GM18909 (cell line): ENCODE measurements at regions not wholly inside any gene's neighbourhood (a gene's known extent, or its start where the extent isn't known, plus 50 kb on each side); places are given as distances from the start of the nearest gene placed in this dataset.

ENCODE experiments used
- ATAC-seq: cut with Tn5 transposase; IDR thresholded peaks from one replicate; pipeline ENCODE4 v1.9.1; 2021; ENCODE audit warnings: mild to moderate bottlenecking; ENCODE audit not compliant: unreplicated experiment, poor library complexity

DNA sequence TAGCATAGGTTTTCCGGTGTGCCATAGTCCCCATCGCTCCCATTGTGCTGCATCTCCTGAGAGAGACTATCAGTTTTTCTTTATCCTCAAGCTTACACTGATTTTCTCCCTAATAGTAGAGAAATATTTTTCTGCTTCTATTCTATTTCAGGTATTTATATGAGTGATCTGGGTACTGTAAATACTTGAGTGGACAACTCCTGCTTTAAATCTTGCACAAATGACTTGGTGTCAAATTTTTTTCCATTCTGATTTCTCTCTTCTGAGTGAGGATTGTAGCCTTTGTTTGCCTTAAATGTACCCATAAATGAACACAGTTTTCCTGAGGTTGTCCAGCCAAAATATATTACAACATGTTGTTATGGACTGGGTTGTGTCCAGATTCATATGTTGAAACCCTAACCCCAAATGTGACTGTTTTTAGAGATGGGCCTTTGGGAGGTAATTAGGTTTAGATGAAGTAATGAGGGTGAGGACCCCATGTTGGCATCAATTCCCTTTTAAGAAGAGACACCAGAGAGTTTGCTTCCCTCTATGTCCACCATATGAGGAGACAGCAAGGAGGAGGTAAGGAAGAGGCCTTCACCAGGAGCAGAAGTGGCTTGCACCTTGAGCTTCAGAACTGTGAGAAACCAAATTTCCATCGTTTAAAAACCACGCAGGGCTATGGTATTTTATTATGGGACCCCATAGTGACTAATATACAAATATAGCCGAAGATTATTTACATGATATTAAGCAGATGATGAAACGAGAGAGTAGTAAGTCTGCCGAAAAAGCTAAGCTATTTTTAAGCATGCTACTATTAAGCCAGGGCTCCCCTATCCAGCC, 336.4 kb upstream of the MPDZ start:
- no peak for ATAC-seq

DNA sequence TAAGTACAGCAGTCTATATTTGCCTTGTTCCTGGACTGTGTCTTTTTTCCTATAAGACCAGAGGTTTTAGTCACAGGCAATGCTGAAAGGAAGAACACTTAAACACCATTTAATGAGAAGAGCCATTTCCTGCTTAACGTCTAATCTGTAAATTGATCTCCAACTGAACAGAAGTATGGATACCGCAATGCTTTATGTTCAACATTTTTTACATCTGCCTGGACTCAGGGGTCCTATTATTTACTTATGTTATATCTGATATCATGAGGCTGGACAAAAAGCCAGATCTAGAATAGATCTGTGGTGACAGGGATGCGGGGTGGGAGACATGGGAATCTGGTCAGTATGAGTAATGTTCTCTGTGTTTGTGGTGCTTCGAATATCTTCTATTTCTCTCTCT, 334.6 kb upstream of the MPDZ start:
- ATAC-seq: no peak

- ATAC-seq: no peak
Measured at GRCh38 chr9:13613296-13613695, 333.8 kb upstream of the MPDZ start.

DNA sequence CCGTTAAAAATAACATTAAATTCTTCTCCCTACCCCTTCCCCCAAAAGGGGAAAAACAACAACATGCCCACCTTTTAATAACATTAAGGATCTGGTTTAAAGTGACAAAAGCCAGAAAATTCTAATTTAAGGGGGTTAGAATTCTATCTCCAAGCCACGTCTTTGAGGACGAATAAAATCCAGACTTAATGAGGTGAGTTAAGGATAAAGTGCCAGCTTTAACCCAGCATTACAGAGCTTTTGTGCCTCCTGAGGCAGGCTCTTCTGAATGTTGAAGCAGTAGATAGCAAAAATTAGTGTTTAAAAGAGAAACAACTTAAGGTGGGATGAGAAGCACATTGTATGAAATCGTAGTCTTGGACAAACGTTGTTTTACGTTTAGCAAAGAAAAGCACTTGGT, 329.0 kb upstream of the MPDZ start:
- ATAC-seq: no peak

DNA sequence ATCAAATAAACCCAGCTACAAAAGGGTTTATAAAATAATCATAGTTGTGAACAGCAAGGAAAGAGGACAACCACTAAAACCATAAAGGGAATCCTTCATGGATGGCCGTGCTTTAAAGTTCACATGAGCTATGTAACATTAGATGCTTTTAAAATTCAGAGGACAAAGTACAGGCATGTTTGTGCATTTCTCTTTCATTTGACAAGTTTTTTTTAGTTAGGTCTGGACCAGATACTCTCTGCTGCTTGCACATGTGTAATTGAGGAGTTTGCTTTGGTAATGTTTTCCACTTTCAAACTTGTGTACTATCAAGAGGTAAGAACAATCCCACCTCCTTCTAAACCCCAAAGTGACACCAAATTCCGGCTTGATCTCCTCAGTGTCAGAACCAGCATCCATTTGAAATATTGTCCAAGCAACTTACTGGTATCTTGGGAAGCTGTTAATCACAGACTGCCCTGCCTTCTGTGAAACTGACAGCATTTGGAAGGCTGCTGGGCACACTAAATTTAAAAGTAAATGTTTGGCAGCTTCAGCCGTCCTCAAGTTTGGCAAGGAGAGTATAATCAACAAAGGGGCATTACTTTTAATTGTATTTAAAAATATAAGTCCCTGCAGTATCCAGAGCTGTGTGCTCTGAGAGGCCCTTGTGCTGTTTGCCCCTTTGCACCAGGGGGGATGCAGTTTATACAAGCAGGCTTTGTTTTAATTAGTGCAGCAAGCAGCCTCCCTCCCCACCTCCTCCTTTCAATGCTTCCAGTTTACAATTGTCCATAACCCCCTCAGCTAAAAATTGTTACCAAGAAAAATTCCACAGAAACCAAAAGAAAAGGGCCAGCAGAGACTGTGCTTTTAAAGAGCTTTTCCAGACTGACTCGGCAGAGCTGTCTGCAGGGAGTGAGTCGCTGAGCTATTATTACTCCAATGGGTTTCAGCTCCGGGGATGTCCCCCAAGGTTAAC, 328.3 kb upstream of the MPDZ start:
- ATAC-seq: no peak

GRCh38 chr9:13606586-13606985, 327.1 kb upstream of the MPDZ start:
- ATAC-seq: no peak

DNA sequence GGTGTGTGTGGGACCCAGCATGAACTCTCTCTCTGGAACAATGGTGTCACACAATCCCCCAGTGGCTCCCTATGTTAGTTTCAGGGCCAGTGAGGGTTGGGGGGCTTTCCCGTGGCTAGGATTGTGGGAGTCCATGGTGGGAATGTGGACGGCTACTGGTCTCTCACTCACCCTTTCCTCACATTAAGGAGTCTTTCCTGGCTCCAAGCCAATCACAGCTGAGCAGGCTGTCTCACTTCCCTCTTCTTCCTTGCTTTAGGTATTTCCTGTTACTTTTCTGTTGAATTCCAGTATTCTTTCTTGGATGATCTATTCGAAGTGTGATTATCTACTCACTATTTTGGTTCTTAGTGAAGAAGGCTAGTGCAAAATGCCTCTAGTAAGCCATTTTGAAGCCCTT, 324.4 kb upstream of the MPDZ start:
- ATAC-seq: no peak

DNA sequence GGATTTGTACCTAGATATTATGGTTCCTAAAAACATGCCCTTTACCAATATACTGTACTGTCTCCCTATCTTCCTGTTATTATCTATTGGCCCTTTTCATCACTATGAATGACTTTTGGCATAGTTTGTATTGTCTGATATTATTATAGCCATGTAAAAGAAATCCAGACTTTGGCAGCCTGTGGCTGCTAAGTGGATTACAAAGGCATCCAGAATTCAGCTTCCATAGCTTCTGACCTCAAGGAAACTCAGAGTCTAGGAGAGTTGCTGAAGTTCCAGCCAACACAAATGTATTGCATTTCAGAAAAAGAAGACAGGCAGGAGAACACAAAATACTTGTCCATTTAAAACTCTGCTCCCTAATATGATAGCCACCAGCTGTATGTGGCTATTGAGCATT, 319.2 kb upstream of the MPDZ start:
- ATAC-seq: no peak

DNA sequence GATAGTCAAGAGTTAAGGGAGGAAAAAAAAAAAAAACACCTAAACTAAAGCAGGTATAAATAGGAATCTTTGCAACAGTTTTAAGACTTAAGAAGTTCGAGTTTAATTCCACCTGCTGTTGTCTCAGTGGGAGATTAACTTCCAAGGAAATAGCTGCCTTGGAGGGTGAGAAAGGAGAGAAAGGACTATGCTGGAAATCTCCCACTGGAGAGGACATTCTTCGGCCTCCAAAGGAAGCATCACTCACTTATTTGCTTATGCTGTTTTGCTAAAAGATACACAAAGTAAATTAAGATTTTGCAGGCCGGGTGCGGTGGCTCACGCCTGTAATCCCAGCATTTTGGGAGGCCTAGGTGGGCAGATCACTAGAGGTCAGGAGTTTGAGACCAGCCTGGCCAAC, 317.9 kb upstream of the MPDZ start:
- no peak for ATAC-seq

GRCh38 chr9:13597004-13597403, 317.5 kb upstream of the MPDZ start:
- ATAC-seq: no peak

DNA sequence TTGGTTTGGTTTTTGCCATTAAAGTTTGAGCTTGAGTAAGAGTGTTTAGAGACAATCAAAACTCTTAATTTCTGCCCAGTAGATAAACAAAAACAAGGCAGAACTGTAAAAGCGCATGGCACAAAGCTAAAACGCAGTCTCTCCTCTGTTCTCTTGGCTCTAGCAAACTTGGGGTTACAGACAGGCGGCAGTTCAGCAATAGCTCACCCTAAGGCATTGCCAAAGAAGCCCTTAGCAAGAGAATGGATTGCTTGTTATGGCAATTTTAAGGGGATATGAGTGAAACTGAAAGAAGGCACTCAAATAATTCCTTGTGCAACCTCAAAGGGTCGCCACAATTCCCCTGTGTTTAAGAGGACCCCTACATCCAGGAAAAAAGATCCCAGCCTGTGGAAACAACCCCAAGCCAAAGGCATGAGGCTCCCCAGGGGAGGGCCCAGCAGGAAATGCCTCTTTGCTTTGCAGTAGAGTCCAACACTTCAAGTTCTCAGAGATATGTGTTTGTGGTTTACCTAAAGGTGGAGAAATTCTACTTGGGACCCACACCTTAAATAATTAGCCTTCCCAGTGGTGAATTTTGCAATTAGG, 317.0 kb upstream of the MPDZ start:
- ATAC-seq: no peak

DNA sequence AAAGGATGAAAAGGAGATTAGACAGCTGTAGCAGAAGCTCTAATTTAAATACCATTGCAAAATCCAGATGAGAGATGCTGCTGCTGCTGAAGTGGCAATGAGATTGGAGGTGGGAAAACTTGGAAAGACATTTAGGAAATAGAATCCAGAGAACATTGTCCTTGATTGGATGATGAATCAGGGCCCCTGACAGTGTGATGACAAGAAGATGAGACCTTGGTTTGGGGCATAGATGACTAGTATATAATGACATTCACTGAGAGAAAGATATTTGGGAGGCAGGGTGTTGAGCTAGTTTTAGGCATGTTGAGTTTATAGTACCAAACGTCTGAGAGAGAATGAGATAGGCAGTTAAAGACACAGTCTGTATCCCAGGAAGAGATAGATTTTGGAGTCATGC, 311.5 kb upstream of the MPDZ start:
- no peak for ATAC-seq

GRCh38 chr9:13589034-13589737, 309.7 kb upstream of the MPDZ start:
- ATAC-seq: no peak

DNA sequence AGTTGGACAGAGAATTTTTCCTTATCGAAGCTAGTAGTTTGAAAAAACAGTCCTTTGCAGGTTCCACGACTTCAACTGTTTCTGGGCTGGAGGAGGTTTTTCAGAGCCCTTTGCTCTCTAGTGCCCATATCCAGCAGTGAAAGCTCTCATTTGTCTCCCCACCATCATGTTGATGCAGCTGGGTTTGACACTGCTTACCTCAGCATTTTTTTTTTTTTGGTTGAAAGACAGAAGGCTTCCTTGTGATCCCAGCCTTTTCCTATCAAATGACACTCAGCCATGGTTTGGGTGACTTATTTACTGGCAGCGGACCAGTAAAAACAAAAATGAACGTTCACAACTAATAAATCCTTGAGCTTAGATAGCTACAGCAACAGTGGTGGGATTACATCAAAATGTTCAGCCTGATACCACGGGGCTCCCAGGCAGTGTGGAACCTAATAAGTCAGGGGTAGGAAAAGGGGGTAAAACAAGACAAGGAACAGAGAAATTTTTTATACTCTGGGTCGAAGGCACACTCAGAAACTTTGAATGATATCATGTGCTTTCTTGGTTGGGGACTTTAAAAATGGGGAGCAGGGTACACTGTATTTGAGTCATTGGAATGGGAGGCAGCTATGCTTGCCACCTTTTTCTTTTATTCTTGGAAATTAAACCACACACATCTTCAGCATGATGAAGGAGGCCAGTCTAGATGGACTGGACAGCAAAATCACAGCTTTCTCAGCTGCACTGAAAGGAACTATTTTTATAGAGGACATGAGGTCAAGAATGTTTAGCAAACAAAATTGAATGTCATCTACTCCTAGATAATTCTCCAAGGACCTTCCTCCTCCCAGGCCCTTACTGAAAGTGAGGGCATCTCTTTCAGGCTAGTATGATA, 308.9 kb upstream of the MPDZ start:
- no peak for ATAC-seq

DNA sequence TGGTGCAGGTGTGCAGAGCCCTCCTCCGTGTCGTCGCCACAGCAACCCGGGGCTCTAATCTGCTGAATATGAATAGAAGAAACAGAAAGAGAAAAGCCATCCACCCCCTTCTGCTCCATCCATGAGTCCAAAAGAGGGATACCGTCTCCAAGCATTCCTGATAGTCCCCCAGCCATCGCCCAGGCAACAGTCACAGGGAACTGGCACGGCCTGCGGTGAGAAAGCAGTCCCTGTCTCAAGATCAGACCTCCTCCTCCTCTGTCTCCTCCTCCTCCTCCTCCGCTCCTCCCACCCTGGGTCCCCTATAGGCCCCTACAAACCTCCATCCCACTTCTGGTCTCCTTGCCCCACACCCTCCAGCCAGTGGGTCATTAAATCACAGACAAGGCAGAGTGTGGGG, 308.1 kb upstream of the MPDZ start:
- ATAC-seq: no peak

DNA sequence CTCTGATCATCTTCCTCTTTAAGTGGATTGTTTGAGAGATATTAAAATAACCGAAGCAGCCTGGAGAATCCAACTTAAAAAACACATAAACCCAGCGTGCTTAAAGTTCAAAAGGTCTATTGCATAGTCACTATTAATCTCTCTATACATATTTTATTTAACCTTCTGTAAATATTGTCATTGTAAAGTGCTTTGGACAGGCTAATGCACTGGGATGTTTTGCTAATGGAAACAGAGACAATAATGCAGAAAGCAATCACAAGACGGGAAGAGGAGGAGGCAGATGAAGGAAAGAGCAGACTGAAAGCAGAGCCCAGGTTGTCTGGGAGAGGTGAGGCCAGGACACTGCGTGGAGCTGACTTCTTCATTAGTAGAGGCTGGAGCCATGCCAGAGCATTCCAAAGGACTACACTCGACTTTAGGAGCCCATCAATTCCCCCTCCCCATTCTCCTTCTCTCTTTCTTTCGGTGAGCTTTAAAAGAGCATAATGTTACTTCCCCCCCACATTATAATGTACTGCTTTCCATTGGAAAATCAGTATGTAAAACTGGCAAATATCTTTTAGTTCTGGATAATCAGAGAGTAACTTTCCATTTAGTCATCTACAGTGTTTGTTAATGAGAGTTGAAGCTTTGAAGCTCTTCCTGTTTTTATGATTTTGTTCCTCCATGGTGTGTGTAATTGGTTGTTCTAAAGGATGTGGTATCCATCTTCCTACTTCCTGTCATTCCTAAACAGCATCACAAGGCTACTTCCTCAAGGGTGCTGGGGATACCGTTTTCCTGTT, 307.3 kb upstream of the MPDZ start:
- no peak for ATAC-seq

GRCh38 chr9:13580760-13581159, 301.3 kb upstream of the MPDZ start:
- no peak for ATAC-seq

DNA sequence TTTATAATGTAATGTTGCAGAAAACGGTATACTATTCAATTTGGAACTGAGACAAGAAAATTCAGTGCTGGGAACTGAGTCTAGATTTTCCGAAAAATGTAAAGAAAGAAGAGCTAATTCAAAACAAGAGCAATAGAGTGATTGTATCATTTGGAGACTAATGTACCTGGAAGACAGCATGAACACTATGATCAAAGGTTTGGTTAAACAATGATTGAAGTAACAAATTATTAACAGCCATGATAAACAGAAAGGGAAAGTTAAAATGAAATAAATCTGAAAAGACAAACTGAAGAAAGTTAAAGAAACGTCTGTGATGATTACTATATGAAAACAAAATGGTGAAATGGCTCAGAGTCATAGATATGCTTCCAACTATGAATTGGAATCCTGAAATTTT, 300.6 kb upstream of the MPDZ start:
- no peak for ATAC-seq

- ATAC-seq: no peak
Measured at GRCh38 chr9:13576101-13576500, 296.6 kb upstream of the MPDZ start.
